HG02571 (cell line): ENCODE measurements at regions not wholly inside any gene's neighbourhood (a gene's known extent, or its start where the extent isn't known, plus 50 kb on each side); places are given as distances from the start of the nearest gene placed in this dataset.
"Not testable (repeated sequence)": the region's sequence is repeated elsewhere in the genome, so short reads cannot be mapped to it uniquely, and the experiment has no call there.

Source experiments
- ATAC-seq: cut with Tn5 transposase; IDR thresholded peaks from one replicate; pipeline ENCODE4 v1.9.1; 2021; ENCODE audit warnings: mild to moderate bottlenecking, moderate library complexity; ENCODE audit not compliant: unreplicated experiment

DNA sequence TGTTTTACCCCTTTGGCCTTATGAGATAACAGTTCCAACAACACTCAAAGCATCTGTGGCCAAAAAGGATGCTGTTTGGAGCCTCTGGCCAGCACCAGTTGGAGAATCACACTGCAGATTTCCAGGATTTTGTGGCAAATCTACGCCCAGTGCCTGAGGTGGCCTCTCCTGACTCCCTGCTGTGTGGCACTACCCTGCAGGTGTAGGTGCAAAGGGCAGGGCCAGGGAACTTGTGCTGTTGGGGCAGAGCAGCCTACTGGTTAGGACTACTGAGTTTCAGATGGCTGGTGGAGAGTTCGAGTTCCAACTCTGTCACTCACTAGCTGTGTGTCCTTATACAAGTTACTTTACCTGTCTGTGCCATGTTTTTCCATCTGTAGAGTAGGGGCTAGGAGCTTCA is 170.5 kb downstream of the PTPRU start:
- ATAC-seq: no peak

DNA sequence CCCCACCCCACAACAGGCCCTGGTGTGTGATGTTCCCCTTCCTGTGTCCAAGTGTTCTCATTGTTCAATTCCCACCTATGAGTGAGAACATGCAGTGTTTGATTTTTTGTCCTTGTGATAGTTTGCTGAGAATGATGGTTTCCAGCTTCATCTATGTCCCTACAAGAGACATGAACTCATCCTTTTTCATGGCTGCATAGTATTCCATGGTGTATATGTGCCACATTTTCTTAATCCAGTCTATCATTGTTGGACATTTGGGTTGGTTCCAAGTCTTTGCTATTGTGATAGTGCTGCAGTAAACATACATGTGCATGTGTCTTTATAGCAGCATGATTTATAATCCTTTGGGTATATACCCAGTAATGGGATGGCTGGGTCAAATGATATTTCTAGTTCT is 163.9 kb downstream of the PTPRU start:
- not testable (repeated sequence) for ATAC-seq

DNA sequence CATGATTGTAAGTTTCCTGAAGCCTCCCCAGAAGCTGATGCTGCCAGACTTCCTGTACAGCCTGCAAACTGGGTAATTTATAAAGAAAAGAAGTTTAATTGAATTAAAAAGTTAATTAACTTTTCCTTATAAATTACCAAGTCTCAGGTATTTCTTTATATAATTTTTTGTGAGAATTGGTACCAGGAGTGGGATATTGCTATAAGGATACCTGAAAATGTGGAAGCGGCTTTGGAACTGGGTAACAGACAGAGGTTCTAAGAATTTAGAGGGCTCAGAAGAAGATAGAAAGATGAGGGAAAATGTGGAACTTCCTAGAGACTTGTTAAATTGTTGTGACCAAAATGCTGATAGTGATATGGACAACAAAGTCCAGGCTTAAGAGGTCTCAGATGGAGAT is 163.1 kb downstream of the PTPRU start:
- ATAC-seq: no peak

DNA sequence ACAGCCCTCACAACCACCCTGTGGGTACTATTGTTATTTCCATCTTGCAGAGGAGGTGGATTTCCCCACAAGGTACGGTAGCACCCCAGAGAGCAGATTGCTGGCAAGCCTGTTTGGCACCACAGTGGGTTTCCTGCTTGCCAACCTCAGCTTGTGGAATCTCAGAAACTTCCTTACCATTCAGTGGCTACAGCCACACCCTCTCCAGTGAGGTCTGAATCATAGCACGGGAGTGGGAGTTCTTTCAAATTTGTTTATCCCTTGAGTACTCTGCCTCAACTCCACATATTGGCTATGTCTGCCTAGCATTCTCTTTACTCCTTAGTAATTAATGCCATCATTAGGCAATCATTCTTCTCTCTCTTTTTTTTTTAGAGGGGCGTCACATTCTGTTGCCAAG is 162.1 kb downstream of the PTPRU start:
- ATAC-seq: no peak

DNA sequence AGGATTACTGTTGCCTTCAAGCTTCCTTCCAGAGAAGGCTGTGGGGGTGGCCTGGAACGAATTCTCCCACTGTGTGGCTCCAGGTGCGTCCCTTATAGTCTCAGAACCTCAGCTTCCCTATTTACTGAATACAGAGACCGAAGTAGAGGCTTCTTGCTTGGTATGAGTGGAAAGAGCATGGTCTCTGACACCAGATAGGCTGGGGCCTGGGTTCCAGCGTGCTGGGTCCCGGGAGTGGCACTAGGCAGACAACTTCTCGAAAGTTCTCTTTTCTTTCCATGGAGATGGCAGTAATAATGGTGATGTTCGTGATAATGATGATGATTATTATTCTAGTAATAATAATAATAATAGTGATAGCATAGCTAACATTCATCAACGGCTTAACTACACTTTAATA is 161.7 kb downstream of the PTPRU start:
- no peak for ATAC-seq

DNA sequence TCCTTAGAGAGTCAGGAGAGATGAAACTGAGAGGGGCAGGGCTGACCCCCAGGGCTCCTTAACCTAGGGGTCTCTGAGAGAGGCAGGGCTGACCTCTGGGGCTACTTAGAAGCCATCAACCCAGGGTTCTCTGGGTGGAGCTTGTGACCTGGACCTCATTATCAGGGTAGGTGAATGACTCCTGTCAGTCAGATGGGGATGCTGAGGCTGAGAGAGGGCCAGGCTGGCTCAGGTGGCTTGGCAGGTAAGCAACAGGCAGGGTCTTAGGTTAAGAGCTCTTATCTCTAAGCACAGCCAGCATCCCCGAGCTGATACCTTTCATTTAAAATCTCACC is 160.9 kb downstream of the PTPRU start:
- no peak for ATAC-seq

DNA sequence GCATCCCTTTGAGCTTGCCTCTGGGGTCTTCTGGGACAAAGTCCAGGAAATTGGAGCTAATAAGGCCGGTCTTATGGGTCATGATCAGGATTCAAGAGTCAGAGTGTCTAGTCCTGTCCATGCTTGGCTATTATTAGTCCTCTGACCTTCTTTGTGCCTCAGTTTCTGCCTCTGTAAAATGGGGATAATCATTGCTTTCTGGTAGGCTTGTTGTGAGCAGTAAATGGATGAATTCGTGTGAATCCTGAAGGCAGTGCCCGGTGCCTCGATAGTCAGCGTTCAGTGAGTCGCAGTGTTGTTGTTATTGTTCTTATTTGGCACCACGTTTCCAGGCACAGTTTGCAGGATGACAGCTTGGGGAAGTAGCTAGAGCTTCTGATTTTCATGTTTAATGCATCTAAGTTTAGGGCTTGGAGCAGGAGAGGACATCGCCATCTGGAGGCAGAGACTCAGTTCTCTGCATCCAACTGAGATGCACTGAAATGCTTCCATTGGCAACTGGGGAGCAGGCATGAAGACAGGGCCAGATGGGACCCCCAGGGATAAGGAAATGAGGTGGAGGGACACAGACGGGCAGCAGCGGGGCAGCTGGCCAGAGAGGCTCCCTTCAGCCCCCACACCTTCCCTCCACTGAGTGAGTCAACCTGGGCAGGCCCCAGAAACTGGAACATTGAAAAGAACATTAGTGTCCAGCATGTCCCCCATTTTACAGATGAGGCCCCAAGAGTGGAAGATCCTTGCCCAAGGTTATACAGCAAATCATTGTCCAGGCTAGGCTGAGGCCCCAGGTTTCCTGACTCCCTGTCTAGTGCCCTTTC is 160.3 kb downstream of the PTPRU start:
- ATAC-seq: no peak

DNA sequence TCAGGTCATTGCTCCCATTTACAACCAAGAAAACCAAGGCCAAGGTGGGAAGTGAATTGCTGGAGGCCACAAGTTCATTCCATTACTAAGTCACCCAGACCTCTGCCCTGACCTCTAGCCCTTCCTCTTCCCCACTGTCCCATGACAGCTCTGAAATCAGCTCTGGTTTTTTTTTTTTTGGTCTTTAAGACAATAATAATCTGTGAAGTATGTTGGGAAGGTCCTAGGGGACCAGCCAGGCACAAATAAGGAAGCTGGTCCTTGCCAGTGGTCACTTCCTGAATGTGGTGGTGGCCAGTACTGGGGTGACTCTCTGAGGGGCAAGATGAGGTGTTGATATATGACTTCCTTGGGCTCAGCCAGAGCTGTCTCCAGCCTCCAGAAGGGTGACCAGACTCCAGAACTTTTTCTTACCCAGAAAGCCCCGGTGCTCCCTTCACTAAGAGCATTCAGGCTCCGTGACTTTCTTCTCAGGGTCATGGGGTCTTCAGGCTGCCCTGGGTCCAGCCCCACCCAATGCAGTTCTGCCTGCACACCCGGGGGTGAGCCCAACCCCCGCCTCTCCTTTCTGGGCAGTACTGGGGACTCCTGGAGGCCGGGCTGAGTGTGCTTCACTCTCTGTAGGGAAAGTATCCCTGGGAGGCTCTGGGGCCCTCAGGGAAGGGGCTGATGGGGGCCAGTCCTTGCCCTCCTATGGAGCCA is 159.6 kb downstream of the PTPRU start:
- no peak for ATAC-seq

DNA sequence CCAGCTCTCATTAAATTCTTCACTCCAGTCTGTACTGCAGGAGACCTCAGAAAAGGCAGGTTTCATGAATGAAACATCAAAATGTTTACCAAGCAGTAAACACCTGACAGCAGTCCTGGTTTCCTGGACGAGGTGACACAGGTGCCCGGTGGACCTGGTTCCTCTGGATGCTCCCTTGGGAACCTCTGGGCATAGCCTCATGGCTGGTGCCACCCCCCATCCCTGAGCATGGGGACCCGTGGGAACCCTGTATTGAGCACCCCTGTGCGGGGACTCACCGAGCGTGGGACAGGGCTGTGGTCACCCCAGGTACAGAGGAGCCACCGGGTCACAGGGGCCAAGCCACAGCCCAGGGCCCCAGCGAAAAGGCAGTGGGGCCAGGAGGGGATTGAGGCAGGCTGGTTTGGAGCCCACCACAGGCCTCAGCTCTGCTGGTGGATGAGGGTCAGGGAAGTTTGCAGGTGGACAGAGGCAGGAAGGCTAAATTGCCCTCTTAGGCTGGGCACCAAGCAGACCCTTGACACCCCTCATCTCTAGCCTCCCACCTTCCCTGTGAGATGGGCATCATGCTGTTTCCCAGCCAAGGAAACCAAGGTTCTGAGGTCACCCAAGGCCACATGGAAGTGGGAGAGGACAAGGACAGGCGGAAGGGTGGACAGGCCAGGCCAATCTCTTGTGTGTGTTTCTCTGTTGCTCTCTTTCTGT is 158.4 kb downstream of the PTPRU start:
- no peak for ATAC-seq

DNA sequence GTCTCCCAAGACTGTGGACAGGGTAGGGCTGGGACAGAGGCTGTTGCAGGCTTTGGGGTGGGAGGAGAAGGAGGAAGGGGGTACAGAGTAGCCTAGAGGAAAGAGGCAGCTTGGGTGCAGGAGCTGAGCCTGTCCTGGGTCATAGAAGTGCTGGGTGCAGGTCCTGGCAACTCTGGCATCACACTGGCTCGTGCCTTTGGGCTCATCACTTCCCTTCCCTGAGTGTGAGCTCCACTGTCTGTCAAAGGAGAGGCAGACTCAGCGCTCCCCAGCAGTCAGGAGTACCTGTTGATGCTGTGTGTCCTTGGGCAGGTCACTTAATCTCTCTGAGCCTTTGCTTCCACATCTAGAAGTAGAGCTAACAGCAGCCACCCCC is 157.1 kb downstream of the PTPRU start:
- no peak for ATAC-seq

DNA sequence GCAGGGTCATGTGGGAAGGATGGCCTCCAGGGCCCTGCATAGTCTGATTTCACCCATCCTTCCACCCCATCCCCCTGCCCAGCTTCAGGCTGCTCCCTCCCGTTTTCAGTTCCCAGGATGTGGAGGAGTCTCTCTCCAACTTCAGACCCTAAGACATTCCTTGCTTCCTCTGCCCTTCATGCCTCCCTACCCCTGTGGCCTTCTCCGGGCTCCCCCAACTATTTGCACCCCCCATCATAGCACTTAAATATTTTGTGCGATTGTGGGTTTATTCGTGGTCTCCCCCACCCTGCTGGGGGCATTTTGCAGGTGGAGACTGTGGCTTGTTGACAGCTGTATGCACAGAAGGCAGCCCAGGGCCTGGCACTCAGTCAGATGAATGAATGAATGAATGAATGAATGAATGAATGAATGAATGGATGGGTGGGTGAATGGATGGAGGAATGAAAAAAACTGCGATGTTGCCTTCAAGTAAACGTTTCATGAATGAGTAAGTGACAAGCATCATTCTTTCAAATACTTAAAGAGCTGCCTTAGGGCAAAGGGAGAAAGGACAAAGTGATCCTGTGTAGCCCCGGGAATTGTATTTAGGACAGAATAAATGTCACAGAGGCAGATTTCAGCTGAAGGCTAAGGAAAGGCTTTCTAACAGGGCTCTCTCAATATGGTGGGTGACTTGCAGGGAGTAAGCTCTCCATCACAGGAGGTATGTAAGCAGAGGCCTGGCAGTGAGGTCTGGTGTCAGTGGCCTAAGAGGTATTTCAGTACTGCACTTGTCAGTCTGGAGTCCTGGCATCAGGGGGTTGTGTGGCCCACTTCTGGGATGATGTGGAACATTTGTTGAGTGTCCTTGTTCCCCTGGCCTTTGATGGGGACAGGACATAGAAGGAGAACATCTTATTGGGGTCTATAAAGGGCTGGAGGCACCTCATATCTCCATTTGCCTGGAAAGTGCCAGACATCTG is 156.4 kb downstream of the PTPRU start:
- no peak for ATAC-seq

DNA sequence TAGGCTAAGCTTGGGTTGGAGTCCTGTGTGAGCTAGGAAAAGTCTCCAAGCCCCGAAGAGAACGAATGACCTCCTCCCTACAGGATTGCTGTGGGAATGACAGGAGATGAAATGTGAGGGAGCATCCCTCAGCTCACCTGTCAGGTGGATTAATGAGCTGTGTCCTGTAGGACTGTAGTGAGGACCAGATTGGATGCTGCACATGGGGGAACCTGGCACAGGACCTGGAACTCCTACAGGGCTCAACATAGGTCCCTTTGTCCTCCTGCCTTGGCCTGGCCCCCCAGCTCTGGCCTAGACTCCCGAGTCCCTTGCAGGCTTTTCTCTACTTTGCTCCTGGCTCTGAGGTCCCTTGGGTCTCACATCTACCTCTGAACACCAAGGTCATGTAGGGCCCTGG is 155.7 kb downstream of the PTPRU start:
- no peak for ATAC-seq

DNA sequence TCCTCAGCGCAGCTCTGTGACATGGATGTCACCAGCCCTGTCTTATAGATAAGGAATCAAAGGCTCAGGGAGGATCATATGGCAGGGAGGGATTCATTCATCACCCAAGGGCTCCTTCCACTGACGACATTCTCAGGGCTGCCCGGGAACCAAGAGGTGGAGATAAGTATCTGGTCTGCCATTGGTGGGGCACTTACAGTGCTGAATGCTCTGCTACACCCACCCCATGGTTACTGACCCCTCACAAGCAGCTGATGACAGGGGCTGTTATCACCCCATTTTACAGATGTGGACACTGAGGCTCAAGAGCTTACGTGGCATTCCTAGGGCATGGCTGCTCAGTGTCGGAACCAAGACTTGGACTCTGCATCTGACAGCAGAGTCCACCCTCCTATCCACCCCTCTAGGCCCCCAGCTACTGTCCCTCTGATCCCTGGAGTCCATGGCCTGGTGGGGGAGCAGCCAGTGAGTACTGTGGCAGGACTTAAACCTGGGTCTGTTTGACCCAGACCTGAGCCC is 155.1 kb downstream of the PTPRU start:
- ATAC-seq: no peak

DNA sequence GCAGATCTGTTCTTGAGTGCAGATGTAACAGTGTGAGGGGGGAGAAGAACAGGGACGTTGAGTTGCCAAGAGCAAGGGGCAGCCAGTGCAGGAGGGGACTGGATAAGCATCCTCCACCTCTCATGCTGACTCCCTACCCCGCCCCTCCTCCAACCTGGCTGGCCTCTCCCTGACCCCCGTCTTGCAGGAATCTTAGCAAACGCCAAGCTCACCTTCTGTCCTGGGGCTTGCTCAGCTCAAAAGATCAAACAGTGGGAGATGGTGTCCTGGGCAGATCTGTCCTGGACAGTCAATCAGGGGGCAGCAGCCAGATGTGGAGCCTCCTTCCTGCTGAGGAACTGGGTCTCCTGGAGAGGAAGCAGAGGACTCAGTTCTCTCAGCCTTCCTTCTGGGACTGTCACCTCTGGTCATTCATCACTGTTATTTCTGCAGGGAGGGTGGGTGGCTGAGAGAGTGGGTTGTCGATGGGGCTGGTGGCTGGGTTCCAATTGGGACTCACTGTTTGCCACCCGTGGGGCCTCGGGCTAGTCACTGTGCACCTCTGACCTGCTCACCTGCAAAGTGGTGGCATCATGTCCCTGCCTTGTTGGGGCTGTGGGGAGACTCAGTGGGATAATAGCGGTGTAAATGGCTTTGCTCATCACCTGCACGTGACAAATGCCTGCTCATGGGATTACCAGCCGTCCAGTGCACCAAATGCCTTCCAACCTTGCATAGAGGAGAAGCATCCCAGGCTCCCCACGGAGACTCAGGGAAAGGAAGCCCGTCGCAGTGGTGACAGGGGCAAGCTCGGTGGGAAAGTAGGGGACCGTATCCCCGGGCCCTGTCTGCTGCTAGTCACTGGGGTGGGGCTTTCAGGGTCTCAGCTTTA is 154.4 kb downstream of the PTPRU start:
- no peak for ATAC-seq

DNA sequence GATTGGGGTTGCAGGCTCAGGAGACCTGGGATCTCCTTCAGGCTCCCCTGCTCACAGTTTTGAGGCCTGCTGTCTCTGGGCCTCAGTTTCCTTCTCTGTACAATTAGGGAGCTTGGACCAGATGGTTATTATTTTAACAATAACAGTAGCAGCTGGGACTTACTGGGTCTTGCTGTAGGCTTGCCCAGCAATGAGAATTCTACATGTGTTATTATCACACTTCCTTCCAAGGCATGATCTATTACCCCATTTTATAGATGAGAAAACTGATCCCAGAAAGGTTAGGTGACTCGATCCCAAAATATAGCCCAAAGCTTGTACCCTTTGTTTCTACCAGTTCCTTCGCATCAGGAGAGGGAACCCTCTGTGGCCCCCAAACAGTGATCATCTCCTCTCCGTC is 153.8 kb downstream of the PTPRU start:
- ATAC-seq: no peak

DNA sequence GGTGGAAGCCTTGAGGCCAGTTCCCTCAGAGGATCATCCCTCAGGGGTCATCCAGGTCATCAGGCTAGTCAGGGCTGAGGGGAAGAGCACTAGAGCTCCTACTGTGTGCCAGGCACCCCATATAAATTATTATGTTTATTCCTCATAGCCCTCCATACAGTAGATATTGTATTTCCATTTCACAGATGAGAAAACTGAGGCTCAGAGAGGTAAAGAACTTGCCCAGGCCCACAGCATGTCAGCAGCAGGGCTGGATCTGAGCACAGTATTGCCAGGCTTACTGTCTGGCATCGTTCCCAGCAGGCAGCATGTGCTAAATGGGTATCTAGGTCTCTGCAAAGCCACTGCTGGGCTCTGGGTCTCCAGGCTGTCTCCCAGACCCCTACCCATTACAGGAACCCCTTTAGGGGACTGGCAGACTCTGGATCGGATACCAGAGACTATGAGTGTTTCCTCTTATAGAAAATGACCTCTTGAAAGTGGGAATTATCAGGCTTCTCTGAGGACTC is 153.3 kb downstream of the PTPRU start:
- no peak for ATAC-seq

DNA sequence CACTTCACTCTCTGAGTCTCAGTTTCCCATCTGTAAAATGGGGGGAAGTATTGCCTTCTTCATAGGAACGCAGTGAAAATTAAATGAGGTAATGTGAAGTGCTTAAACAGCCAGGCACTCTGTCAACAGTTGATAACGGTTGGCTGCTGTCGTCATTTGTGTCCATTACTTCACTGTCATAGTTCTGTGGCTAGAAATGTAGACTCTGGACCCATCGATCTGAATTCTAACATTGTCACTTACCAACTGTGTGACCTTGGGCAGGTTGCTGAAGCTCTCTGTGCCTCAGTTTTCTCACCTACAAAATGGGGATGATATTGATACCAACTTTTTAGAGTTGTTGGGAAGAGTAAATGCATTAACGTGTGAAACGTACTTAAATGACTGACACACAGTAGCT is 152.6 kb downstream of the PTPRU start:
- no peak for ATAC-seq

DNA sequence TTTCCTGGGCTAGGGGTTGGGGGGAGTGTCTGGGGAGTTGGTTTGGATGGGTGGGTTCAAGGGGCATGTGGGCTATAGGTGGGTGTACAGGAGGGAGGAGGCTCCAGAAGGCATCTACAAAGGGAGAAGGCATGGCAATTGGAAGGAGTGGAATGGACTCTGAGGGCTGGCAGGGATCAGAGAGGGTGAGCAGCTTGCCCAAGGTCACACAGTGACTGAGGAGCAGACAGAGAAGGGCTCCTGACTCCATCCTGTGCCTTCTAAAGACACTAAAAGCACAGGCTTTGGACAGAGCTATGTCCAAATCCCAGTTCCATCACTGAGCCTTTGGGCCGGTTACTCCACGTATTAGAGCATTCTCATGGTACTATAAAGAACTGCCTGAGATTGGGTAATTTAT is 151.8 kb downstream of the PTPRU start:
- ATAC-seq: no peak

DNA sequence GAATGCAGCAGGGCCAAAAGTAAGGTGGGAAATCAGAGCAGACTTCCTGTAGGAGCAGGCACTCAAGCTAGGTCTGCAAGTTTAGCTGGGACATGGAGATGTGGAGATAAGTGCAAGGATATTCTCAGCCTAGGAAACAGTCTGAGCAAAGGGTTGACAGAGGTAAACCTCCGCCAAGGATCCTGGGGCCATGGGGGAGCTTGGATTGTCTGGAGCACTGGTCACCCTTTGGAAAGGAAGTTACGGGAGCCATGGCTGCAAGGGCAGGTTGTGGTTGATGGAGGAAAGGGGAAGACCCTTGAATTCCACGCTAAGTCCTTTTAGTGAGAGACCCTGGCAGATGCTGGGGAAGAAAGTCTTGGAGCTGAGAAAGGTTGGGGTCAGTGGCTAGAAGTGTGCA is 150.9 kb downstream of the PTPRU start:
- ATAC-seq: no peak

DNA sequence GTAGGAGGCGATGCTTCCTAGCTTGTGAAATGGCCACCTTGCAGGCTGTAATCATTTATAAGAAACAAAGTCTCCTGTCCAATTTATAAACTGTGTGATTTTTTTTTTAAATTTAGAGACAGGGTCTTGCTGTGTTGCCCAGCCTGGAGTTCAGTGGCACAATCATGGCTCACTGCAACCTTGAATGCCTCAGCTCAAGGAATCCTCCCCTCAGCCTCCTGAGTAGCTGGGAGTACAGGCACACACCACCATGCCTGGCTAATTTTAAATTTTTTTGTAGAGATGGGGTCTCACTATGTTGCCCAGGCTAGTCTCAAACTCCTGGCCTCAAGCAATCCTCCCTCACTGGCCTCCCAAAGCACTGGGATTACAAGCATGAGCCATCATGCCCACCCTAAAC is 150.1 kb downstream of the PTPRU start:
- ATAC-seq: not testable (repeated sequence)
